Limb (tissue), 2 donors: ENCODE measurements at regions not wholly inside any gene's neighbourhood (a gene's known extent, or its start where the extent isn't known, plus 50 kb on each side); places are given as distances from the start of the nearest gene placed in this dataset.

Experiments
- DNase-seq, 2 donors: peaks; one replicate each; pipeline ENCODE4 v3.0.0-alpha.2; 2016; ENCODE audit errors: extremely low spot score in 2 of 2

GRCh38 chr16:65301029-65301428 is 179.2 kb upstream of the CDH11 start:
- DNase-seq: no peak

DNA sequence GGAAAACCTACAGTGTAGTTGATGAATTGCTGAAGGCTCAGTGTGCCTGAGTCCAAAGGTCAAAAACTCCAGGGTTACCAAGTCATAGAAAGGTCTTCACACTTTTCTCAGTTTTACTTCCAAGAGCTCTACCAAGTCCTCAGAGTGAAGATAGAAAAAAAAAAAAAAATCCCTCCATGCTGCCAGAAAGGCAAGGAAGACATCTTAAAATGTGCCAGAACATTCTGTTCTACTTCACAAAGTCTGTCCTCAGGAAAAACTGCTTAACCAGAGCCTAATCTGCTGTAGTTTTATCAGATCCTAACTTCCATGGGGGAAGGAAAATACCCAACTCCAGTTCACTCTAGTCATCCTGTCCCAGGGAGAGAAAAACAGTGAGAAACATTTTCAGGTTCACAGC is 175.6 kb upstream of the CDH11 start:
- no peak for DNase-seq

- no peak for DNase-seq
Observed at GRCh38 chr16:65295527-65295926, 173.7 kb upstream of the CDH11 start.

GRCh38 chr16:65294708-65295107 is 172.8 kb upstream of the CDH11 start:
- no peak for DNase-seq

DNA sequence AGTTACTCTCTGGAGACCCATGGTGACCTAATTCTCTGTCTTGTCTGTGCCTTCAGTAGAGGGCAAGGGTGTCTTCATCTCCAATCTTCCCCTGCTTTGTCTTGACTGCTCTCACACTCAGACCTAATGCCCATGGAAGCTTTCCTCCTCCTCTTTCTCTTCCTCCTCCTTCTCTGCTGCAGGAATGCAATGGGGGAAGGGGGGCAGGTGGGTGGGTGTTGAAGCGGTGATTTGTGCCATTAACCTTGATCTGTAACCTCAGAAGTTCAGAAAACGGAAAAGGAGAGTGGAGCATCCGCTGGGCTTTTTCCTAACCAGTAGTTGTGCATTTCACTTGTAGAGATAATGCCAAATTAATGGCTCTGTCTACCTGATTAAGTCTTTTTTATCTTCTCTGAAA is 172.3 kb upstream of the CDH11 start:
- DNase-seq: no peak

DNA sequence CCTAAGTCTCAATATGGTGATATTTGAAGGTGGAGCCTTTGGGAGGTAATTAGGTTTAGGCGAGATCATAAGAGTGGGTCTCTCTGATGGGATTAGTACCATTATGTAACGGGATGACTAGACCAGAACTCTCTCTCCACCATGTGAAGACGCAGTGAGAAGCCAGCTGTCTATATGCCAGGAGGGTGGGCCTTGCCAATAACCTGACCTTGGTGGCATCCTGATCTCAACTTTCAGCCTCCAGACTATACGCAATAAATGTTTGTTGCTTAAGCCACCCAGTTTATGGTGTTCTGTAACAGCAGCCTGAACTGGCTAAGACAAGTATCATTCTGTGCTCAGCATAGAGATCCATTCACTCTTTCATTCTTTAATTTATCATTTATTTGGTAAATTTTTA is 167.2 kb upstream of the CDH11 start:
- DNase-seq: no peak

GRCh38 chr16:65287307-65287706 is 165.4 kb upstream of the CDH11 start:
- no peak for DNase-seq

- DNase-seq: no peak
Observed at GRCh38 chr16:65285128-65286048, 163.5 kb upstream of the CDH11 start.

- no peak for DNase-seq
Observed at GRCh38 chr16:65284626-65285025, 162.8 kb upstream of the CDH11 start.

DNA sequence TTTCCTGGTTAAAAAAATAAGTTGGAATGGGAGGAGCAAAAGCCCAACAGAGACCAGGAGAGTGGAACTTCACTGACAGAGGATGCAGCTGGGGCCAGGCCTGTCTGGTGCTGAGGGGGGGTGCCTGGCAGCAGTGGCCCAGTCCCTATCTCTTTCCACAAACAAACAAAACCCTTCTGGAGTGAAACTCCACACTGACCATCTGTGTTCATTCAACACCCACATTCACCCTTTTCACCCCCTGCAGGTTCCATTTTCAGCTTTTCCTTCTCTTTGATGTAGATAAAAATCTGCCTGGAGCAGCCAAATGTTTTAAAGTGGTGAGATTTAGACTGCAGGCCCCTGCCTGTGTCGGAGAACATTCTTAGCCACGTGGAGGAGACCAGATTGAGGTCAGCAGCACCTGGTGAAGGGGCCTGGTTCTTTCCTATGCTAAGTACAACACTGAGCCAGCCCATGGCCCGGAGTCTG is 161.4 kb upstream of the CDH11 start:
- DNase-seq: no peak

- no peak for DNase-seq
Observed at GRCh38 chr16:65281586-65281985, 159.7 kb upstream of the CDH11 start.

GRCh38 chr16:65280845-65281512 is 159.1 kb upstream of the CDH11 start:
- no peak for DNase-seq

- no peak for DNase-seq
Observed at GRCh38 chr16:65279576-65279975, 157.7 kb upstream of the CDH11 start.

DNA sequence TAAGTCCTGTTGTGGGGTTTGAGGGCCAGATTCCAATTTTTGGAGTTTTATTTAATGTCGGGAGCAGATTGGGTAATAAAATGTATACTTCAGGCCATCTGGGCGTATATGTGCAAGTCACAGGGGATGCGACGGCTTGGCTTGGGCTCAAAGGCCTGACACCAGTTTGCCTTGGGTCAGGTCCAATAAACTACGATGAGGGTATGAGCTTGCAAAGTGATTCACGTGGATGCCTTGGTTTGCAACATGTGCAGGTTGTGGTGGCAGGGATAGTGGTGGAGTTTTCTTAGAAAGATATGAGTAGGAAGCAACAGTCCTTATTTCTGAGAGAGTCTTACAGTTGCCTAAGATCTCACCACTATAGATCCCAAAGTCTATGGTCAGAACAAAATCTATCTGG is 157.0 kb upstream of the CDH11 start:
- no peak for DNase-seq

GRCh38 chr16:65274566-65274965 is 152.7 kb upstream of the CDH11 start:
- no peak for DNase-seq

GRCh38 chr16:65272699-65273414 is 151.0 kb upstream of the CDH11 start:
- DNase-seq: no peak

- no peak for DNase-seq
Observed at GRCh38 chr16:65271996-65272395, 150.1 kb upstream of the CDH11 start.

DNA sequence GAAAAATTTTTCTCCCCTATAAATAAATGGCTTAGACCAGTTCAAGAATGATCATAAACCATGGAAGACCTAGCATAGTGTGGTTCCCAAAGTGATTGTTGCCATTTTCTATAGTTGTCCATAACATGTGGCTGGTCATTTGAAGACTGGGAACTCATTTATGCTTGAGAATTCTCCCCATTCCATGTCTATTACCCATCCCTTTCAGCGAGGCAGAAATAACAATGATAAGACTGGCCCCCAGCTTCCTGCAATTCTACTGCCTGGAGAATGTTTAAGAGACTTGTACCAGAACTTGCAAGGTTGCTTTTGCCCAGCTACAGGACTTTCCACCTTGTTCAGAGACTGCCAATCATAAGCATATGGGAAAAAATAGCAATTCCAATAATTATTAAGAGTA is 146.5 kb upstream of the CDH11 start:
- DNase-seq: no peak

DNA sequence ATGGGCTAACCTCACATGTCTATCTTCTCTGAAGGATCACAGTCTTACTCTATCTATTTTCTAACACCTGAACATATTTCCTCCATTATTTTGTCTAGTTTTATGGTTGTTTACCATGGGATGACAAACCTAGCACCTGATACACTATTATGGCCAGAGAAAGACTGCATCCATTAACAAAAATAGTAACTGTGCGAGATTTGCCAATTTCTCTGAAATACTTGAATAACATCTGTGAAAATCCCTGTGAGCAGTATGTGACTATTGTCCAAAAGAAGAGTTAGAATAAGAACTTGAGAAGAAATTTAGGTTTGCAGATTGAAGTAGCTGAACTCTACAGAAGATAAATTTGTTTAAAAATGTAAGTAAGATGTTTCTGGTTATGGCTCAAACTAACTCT is 142.0 kb upstream of the CDH11 start:
- DNase-seq: no peak

DNA sequence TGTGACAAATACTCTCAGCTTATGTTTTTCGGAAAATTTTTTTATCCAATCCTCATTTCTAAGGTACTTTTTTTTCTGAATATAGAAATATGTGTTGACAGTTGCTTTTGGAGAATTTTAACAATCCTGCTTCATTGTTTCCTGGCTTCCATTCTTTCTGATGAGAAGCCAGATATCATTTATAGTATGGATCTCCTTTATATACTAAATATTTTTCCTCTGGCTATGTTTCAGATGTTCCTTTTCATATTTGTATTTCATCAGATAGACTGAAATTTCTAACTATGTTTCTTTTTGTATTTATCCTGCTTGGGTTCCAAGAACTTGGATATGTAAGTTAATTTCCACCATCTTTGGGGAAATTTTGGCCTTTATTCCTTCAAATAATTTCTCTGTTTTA is 138.9 kb upstream of the CDH11 start:
- DNase-seq: no peak

DNA sequence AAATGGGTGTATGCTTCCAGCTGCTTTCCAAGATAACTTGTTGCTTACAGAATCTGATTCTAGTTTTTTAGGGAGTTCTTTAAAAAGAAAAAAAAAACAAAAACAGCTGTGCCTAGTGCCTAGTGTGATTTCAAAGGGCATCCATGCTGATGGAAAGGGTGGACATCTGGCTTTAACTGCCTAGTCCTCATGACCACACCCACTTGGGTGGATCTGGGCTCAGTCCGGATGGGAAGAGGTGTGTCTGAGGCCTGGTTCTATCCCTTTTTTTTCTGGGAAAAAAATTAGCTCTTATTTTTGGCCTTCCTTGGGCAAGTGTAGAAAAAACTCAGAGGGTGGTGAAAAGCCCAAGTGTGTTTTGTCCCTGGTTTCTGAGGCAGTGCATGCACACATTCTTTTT is 132.3 kb upstream of the CDH11 start:
- no peak for DNase-seq

- DNase-seq: no peak
Observed at GRCh38 chr16:65249768-65250167, 127.9 kb upstream of the CDH11 start.
